K562 (cell line): ENCODE measurements at regions not wholly inside any gene's neighbourhood (a gene's known extent, or its start where the extent isn't known, plus 50 kb on each side); places are given as distances from the start of the nearest gene placed in this dataset.

ENCODE experiments used
- ATF1 ChIP-seq, 2 experiments: fragments of 450-650 bp in 1 of 2; IDR thresholded peaks; 2 replicates each; pipeline ENCODE4 v1.6.1; 2016; ENCODE audit warnings: missing compliant biosample characterization in 1 of 2, missing genetic modification characterization in 1 of 2
- SMAD3 ChIP-seq: fragments of 450-650 bp; formaldehyde crosslinking; conservative IDR thresholded peaks from 2 replicates; pipeline ENCODE4 v1.4.0; 2020; ENCODE audit warnings: mild to moderate bottlenecking
- TCF7L2 ChIP-seq: fragments of 150-350 bp; IDR thresholded peaks from 2 replicates; pipeline ENCODE4 v1.6.1; 2016; ENCODE audit warnings: low read depth, mild to moderate bottlenecking, low read length, moderate library complexity
- TF ChIP-seq, protein P1 (sequence below), 3 experiments: IDR thresholded peaks in 2 of 3; conservative IDR thresholded peaks in 1 of 3; 2 replicates each; pipeline ENCODE4 v1.5.1; 2011 to 2012; ENCODE audit warnings: low read length in 3 of 3, mild to moderate bottlenecking in 3 of 3, control low read depth in 2 of 3, improper control_type of control experiment in 1 of 3, inconsistent platforms in 1 of 3, low read depth in 1 of 3, mixed read lengths in 1 of 3, moderate library complexity in 1 of 3; ENCODE audit not compliant: insufficient read depth in 2 of 3
- TF ChIP-seq, protein P2 (sequence below): sonication (generic); formaldehyde crosslinking; IDR thresholded peaks from 2 replicates; pipeline ENCODE4 v1.9.0; 2022; ENCODE audit warnings: mild to moderate bottlenecking, missing genetic modification reagents
- TF ChIP-seq, protein P3 (sequence below): fragments of 250-450 bp; sonication (Bioruptor Pico); IDR thresholded peaks from 2 replicates; pipeline ENCODE4 v1.8.0; 2021; ENCODE audit warnings: moderate library complexity, mild to moderate bottlenecking, inconsistent platforms

DNA sequence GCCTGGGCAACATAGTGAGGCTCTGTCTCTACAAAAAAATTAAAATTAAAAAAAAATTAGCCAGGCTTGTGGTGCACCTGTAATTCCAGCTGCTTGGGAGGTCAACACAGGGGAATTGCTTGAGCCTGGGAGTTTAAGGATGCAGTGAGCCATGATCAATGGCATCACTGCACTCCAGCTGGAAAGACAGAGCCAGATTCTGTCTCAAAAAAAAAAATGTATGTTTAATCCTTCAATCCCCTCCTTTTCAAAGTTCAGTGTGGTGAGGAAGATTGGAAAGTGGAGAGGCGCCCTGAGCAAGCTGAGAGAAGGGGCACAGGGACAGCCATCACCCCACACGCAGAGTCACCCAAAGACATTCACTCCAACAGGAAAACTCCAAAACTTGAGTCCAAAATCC, 97.7 kb upstream of the BACE2 start:
- TF ChIP-seq TCF7L2 (no peak), ATF1 (CRISPR knock-in tag; IDR thresholded peaks at IDR 0.05) (no peak), ATF1 (tag; IDR thresholded peaks at IDR 0.05) (no peak), SMAD3 (no peak)
- TF ChIP-seq, protein P1, sequence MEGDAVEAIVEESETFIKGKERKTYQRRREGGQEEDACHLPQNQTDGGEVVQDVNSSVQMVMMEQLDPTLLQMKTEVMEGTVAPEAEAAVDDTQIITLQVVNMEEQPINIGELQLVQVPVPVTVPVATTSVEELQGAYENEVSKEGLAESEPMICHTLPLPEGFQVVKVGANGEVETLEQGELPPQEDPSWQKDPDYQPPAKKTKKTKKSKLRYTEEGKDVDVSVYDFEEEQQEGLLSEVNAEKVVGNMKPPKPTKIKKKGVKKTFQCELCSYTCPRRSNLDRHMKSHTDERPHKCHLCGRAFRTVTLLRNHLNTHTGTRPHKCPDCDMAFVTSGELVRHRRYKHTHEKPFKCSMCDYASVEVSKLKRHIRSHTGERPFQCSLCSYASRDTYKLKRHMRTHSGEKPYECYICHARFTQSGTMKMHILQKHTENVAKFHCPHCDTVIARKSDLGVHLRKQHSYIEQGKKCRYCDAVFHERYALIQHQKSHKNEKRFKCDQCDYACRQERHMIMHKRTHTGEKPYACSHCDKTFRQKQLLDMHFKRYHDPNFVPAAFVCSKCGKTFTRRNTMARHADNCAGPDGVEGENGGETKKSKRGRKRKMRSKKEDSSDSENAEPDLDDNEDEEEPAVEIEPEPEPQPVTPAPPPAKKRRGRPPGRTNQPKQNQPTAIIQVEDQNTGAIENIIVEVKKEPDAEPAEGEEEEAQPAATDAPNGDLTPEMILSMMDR (IDR thresholded peaks at IDR 0.05 in 2 of 3, conservative IDR thresholded peaks at IDR 0.05 in 1 of 3; ENCODE audit: insufficient read depth in 2 of 3, low read depth in 1 of 3, low read length in 3 of 3), result no peak
- TF ChIP-seq, protein P2, sequence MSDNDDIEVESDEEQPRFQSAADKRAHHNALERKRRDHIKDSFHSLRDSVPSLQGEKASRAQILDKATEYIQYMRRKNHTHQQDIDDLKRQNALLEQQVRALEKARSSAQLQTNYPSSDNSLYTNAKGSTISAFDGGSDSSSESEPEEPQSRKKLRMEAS (CRISPR knock-in tag), result no peak
- TF ChIP-seq, protein P3, sequence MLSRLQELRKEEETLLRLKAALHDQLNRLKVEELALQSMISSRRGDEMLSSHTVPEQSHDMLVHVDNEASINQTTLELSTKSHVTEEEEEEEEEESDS (CRISPR knock-in tag), result no peak
